ENCODE measurements at regions not wholly inside any gene's neighbourhood (a gene's known extent, or its start where the extent isn't known, plus 50 kb on each side); places are given as distances from the start of the nearest gene placed in this dataset.
A peak's percentile ranks its signal among the peaks of the same experiment; 100 is the strongest.

GRCh38 chrX:115494161-115494560 lies 66.8 kb upstream of the PLS3 start:
- DNase-seq: peak; percentile 66

GRCh38 chrX:115499112-115499805 lies 61.7 kb upstream of the PLS3 start:
- DNase-seq: no peak

DNA sequence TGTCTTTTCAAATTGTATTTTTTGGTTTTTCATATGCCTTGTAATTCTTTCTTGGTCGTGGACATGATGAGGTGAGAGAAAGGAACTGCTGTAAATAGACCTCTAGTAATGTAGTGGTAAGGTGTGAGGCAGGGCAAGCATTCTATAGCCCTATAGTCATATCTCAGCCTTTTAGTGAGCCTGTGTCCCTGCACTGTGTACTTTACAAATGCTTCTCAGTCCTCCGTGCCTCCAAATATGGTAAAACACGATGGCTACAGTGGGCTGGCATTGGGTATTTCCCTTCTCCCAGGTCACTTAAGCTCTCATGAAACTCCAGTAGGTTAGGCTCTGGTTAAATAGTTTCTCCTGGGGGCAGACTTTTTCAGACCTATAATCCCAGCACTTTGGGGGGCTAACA lies 57.9 kb upstream of the PLS3 start:
- no peak for DNase-seq

DNA sequence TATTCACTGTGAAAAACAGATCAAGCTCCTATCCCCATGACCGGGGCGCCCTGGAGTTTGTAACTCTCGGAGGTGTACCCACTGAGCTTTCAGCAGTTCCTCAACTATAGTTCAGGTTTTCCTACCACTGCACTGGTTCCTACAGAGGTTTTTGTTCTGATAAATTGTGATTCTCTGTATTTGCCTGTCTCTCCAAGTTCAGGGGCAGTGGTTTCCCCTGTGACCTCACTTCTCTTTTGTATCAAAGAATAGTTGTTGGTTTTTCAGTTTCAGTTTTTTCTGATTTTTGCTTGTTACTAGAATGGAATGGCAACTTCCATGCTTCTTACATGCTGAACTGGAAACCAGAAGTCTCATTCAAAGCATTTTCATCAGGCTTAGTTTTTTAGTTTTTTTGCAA lies 56.8 kb upstream of the PLS3 start:
- no peak for DNase-seq

Data from NCI-H1092 treated with DMSO at 0.1 percent for 48 hours (cell line).